Testis (tissue), 2 donors: ENCODE measurements at regions not wholly inside any gene's neighbourhood (a gene's known extent, or its start where the extent isn't known, plus 50 kb on each side); places are given as distances from the start of the nearest gene placed in this dataset.

ENCODE experiments used
- POLR2A ChIP-seq: fragments of 450-650 bp; IDR thresholded peaks from one replicate; pipeline ENCODE4 v1.6.1; 2017; ENCODE audit warnings: antibody characterized with exemption, mild to moderate bottlenecking, moderate library complexity
- TF ChIP-seq, protein P1 (sequence below), 3 experiments: fragments of 450-650 bp in 2 of 3; fragments of 200-600 bp in 1 of 3; sonication (generic) in 1 of 3; IDR thresholded peaks; one replicate each; pipeline ENCODE4 v1.5.1; 2016 to 2019; ENCODE audit warnings: antibody characterized with exemption in 3 of 3, mild to moderate bottlenecking in 2 of 3, moderate library complexity in 1 of 3

DNA sequence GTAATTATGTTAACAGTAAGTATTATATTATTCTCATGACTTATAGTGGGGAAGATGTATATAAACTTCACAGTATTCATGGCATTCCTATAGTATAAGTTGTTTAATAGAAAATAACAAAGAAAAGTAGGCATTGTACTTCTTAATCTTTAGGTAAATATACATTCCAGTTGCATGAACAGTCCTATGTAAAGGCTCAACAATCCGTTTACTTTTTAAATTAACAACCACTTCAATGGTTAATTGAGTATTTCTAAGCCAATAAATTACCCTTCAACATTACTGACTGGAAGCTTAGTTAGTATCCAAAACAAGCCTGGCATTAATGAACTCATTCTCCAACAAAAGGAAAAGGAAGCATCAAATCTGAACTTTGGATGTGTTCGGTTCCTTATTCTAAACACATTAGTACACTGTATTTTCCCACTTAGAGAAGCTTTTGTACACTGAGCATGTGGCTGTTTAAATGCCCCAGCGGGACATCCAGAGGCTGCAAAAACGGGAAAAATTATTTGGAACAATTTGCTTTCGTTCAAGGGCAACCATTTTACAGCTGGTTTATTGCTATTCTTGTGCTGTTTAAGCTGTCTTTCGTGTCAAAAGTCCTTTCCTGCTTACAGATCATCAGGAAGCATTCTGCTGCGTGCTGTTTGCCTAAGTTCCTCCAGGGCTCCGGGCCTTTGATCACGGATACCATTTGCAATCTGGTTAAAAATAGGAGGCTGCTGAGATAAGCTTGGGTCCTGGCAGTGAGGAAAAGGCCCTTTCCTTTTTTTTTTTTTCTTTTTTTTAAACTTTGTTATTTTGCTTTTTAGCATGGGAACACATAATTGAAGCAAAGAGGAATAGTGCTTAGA, 460.3 kb downstream of the SPRY1 start:
- TF ChIP-seq, protein P1, sequence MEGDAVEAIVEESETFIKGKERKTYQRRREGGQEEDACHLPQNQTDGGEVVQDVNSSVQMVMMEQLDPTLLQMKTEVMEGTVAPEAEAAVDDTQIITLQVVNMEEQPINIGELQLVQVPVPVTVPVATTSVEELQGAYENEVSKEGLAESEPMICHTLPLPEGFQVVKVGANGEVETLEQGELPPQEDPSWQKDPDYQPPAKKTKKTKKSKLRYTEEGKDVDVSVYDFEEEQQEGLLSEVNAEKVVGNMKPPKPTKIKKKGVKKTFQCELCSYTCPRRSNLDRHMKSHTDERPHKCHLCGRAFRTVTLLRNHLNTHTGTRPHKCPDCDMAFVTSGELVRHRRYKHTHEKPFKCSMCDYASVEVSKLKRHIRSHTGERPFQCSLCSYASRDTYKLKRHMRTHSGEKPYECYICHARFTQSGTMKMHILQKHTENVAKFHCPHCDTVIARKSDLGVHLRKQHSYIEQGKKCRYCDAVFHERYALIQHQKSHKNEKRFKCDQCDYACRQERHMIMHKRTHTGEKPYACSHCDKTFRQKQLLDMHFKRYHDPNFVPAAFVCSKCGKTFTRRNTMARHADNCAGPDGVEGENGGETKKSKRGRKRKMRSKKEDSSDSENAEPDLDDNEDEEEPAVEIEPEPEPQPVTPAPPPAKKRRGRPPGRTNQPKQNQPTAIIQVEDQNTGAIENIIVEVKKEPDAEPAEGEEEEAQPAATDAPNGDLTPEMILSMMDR (IDR thresholded peaks at IDR 0.05) = no peak
- no peak for TF ChIP-seq POLR2A
